ENCODE measurements at regions not wholly inside any gene's neighbourhood (a gene's known extent, or its start where the extent isn't known, plus 50 kb on each side); places are given as distances from the start of the nearest gene placed in this dataset.

- Mint-ChIP-seq H3K9me3 (no peaks in the 10 kb centered on the region), H3K4me3 (no peak overlapping the region), H3K4me1 (no peaks in the 10 kb centered on the region), H3K27ac (no peak overlapping the region), H3K27me3 (peaks cover 21% of the 10 kb centered on the region), H3K36me3 (ENCODE audit: low read depth) (no peaks in the 10 kb centered on the region)
- ATAC-seq (replicated peaks) = no peak
Observed at GRCh38 chr1:50329332-50329932, 93.8 kb downstream of the DMRTA2 start.

DNA sequence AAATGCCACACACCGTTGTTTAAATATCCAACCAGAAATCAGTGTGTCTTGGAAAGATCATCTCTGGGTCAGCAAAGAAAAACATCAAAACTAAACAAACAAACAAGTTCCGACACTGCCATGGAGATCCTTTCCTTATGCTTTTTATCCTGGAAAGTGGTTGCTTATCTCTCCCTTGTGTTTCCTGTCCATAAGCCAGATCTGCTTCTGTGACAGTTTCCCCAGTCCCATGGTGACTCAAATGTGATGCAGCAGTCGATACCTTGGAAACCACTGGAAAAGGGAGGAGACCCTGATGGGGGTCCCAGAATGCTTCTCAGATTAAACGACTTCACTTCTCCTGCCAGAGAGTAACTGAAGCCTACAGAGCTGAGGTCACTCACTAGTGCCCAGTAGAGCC is 94.7 kb downstream of the DMRTA2 start:
- Mint-ChIP-seq H3K9me3 (no peaks in the 10 kb centered on the region), H3K27ac (no peak overlapping the region), H3K36me3 (ENCODE audit: low read depth) (no peaks in the 10 kb centered on the region), H3K27me3 (peaks cover 30% of the 10 kb centered on the region), H3K4me3 (no peak overlapping the region), H3K4me1 (no peaks in the 10 kb centered on the region)
- no peak for ATAC-seq (replicated peaks)

- no peaks in the 10 kb centered on the region for H3K9me3 Mint-ChIP-seq
- no peaks in the 10 kb centered on the region for H3K4me1 Mint-ChIP-seq
- peaks cover 23% of the 10 kb centered on the region for H3K27me3 Mint-ChIP-seq
- no peak for ATAC-seq (replicated peaks)
- H3K36me3 Mint-ChIP-seq (ENCODE audit: low read depth) = no peaks in the 10 kb centered on the region
- no peak overlapping the region for H3K4me3 Mint-ChIP-seq
- no peak overlapping the region for H3K27ac Mint-ChIP-seq
Observed at GRCh38 chr1:50326026-50326425, 97.2 kb downstream of the DMRTA2 start.

- H3K9me3 Mint-ChIP-seq = no peaks in the 10 kb centered on the region
- H3K27me3 Mint-ChIP-seq = peaks cover 19% of the 10 kb centered on the region
- ATAC-seq (replicated peaks) = no peak
- no peaks in the 10 kb centered on the region for H3K36me3 Mint-ChIP-seq (ENCODE audit: low read depth)
- H3K4me1 Mint-ChIP-seq = no peaks in the 10 kb centered on the region
- no peak overlapping the region for H3K27ac Mint-ChIP-seq
- no peak overlapping the region for H3K4me3 Mint-ChIP-seq
Observed at GRCh38 chr1:50322579-50322978, 100.7 kb downstream of the DMRTA2 start.

DNA sequence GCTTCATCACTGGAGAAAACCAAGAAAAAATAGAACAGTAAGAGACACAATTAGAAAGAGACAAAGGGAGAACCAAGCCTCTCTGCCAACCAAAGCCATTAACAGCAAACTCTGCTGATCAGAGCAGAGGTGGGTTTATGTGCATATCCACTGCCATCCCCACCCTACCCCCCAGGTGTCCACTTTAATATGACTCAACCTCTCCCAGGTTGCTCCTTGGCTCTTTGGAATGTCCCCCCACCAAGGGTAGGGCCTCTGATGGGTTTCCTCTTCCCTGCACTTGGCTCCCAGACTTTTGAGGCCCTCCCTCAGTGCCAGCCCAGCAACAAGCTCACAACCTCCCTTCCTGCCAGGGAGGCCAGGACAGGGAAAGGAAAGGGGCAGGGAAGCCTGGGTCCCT is 104.8 kb downstream of the DMRTA2 start:
- peaks cover 11% of the 10 kb centered on the region for H3K27me3 Mint-ChIP-seq
- no peaks in the 10 kb centered on the region for H3K9me3 Mint-ChIP-seq
- no peak for ATAC-seq (replicated peaks)
- H3K27ac Mint-ChIP-seq = no peak overlapping the region
- H3K36me3 Mint-ChIP-seq (ENCODE audit: low read depth) = no peaks in the 10 kb centered on the region
- no peaks in the 10 kb centered on the region for H3K4me1 Mint-ChIP-seq
- H3K4me3 Mint-ChIP-seq = no peak overlapping the region

GRCh38 chr1:50308878-50309277 is 114.4 kb downstream of the DMRTA2 start:
- Mint-ChIP-seq H3K36me3 (ENCODE audit: low read depth) (no peaks in the 10 kb centered on the region), H3K4me1 (no peaks in the 10 kb centered on the region), H3K27me3 (peaks cover 19% of the 10 kb centered on the region), H3K9me3 (peaks cover 3% of the 10 kb centered on the region), H3K4me3 (no peak overlapping the region), H3K27ac (no peak overlapping the region)
- no peak for ATAC-seq (replicated peaks)

DNA sequence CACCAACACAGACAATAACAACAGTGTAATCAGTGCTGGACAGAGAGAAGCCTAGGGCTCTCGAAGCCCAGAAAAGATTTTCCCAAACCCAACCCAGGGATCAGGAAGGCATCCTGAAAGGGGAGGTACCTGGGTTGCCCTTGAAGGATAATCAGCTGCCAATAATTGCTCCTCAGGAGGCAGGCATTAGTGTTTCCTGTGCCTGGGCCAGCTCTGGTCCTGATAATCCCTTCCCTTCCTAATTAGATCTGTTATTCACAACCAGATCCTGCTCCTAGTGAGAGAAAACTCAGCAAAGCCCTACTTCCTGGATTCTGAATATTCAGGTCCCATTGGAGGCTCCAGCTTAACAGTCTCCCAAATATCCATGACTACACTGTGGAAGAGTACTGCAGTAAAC is 117.4 kb downstream of the DMRTA2 start:
- H3K4me3 Mint-ChIP-seq = no peak overlapping the region
- peaks cover 3% of the 10 kb centered on the region for H3K9me3 Mint-ChIP-seq
- H3K27me3 Mint-ChIP-seq = peaks cover 18% of the 10 kb centered on the region
- ATAC-seq (replicated peaks) = no peak
- H3K4me1 Mint-ChIP-seq = no peaks in the 10 kb centered on the region
- H3K27ac Mint-ChIP-seq = no peak overlapping the region
- H3K36me3 Mint-ChIP-seq (ENCODE audit: low read depth) = no peaks in the 10 kb centered on the region

GRCh38 chr1:50300297-50300696 is 122.9 kb downstream of the DMRTA2 start:
- H3K4me3 Mint-ChIP-seq = no peak overlapping the region
- ATAC-seq (replicated peaks) = no peak
- no peaks in the 10 kb centered on the region for H3K36me3 Mint-ChIP-seq (ENCODE audit: low read depth)
- H3K4me1 Mint-ChIP-seq = no peaks in the 10 kb centered on the region
- H3K9me3 Mint-ChIP-seq = no peaks in the 10 kb centered on the region
- H3K27ac Mint-ChIP-seq = no peak overlapping the region
- H3K27me3 Mint-ChIP-seq = peaks cover 17% of the 10 kb centered on the region

GRCh38 chr1:50295566-50295965 is 127.7 kb downstream of the DMRTA2 start:
- Mint-ChIP-seq H3K27ac (no peak overlapping the region), H3K9me3 (no peaks in the 10 kb centered on the region), H3K36me3 (ENCODE audit: low read depth) (no peaks in the 10 kb centered on the region), H3K4me3 (no peak overlapping the region), H3K4me1 (no peaks in the 10 kb centered on the region), H3K27me3 (peaks cover 7% of the 10 kb centered on the region)
- ATAC-seq (replicated peaks) = no peak

GRCh38 chr1:50292276-50292675 is 131.0 kb downstream of the DMRTA2 start:
- Mint-ChIP-seq H3K4me3 (no peak overlapping the region), H3K9me3 (no peaks in the 10 kb centered on the region), H3K27me3 (peaks cover 12% of the 10 kb centered on the region), H3K27ac (no peak overlapping the region), H3K36me3 (ENCODE audit: low read depth) (no peaks in the 10 kb centered on the region), H3K4me1 (no peaks in the 10 kb centered on the region)
- no peak for ATAC-seq (replicated peaks)

DNA sequence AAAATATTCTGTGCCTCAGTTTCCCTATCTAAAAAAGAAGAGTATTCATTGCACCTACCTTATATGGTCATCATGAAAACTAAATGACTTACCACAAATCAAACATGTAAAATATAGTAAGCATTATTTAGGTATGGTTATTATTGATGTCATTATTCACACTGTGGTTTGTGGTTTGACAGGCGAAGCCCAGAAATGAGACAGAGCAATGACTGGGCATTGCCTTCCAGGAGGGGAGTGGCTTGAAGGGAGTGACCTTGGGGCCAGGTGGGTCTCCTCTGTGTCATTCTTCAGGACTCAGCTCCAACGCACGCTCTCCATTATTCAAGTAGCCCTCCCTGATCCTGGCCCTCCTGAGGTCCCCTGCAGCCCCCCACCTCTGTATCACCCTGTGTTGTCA is 133.7 kb downstream of the DMRTA2 start:
- no peak for ATAC-seq (replicated peaks)
- no peaks in the 10 kb centered on the region for H3K36me3 Mint-ChIP-seq (ENCODE audit: low read depth)
- no peak overlapping the region for H3K4me3 Mint-ChIP-seq
- peaks cover 8% of the 10 kb centered on the region for H3K27me3 Mint-ChIP-seq
- H3K4me1 Mint-ChIP-seq = no peaks in the 10 kb centered on the region
- no peaks in the 10 kb centered on the region for H3K9me3 Mint-ChIP-seq
- H3K27ac Mint-ChIP-seq = no peak overlapping the region

- H3K27me3 Mint-ChIP-seq = peaks cover 20% of the 10 kb centered on the region
- no peaks in the 10 kb centered on the region for H3K36me3 Mint-ChIP-seq (ENCODE audit: low read depth)
- no peak overlapping the region for H3K4me3 Mint-ChIP-seq
- H3K27ac Mint-ChIP-seq = no peak overlapping the region
- H3K9me3 Mint-ChIP-seq = no peaks in the 10 kb centered on the region
- H3K4me1 Mint-ChIP-seq = no peaks in the 10 kb centered on the region
- ATAC-seq (replicated peaks) = no peak
Observed at GRCh38 chr1:50285994-50286393, 137.2 kb downstream of the DMRTA2 start.

DNA sequence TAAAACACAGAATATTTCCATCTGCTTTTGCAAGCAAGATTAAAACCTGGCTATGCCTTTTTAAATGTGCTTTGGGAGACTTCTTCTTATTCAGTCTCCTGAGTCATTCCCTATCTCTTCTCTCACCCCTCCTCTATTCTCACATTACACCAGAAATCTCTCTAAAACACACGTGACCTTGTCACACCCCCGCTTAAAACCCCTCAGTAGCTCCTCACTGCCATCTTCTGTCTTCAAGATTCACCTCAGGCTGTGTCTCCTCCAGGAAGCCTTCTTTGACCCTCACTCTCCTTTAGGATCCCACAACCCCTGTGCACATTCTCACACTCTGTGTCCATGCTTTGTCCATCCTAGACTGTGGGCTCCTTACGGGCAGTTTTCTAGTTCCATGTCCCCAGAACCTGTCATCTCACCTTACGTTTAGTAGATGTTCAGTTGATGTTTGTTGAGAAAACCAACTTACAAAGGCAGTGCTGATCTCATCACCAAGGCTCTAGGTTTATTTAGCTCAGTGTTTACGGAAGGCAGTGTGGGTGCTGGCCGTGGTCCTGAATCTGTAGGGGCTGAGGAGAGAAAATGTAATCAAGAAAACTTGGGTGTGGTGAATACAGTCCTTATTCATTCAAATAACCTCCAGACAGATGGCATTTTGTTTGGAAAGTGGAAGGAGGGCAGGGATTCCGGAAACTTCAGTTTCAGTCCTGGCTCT is 143.5 kb downstream of the DMRTA2 start:
- no peaks in the 10 kb centered on the region for H3K4me1 Mint-ChIP-seq
- H3K36me3 Mint-ChIP-seq (ENCODE audit: low read depth) = no peaks in the 10 kb centered on the region
- peaks cover 3% of the 10 kb centered on the region for H3K9me3 Mint-ChIP-seq
- H3K4me3 Mint-ChIP-seq = no peak overlapping the region
- H3K27ac Mint-ChIP-seq = no peak overlapping the region
- ATAC-seq (replicated peaks) = no peak
- peaks cover 36% of the 10 kb centered on the region for H3K27me3 Mint-ChIP-seq

GRCh38 chr1:50278961-50279360 is 144.3 kb downstream of the DMRTA2 start:
- Mint-ChIP-seq H3K36me3 (ENCODE audit: low read depth) (no peaks in the 10 kb centered on the region), H3K27ac (no peak overlapping the region), H3K4me3 (no peak overlapping the region), H3K27me3 (peaks cover 36% of the 10 kb centered on the region), H3K9me3 (peaks cover 3% of the 10 kb centered on the region), H3K4me1 (no peaks in the 10 kb centered on the region)
- ATAC-seq (replicated peaks) = no peak

- no peaks in the 10 kb centered on the region for H3K4me1 Mint-ChIP-seq
- no peak overlapping the region for H3K4me3 Mint-ChIP-seq
- no peak overlapping the region for H3K27ac Mint-ChIP-seq
- peaks cover 3% of the 10 kb centered on the region for H3K9me3 Mint-ChIP-seq
- H3K27me3 Mint-ChIP-seq = peaks cover 36% of the 10 kb centered on the region
- no peak for ATAC-seq (replicated peaks)
- no peaks in the 10 kb centered on the region for H3K36me3 Mint-ChIP-seq (ENCODE audit: low read depth)
Observed at GRCh38 chr1:50278410-50278809, 144.8 kb downstream of the DMRTA2 start.

All from activated T-helper 17 cell treated with anti-CD3 and anti-CD28 coated beads, Interleukin-2, amount 50 U/mL, for 72 hours (primary cell).